Ascending aorta (tissue), 2 donors: ENCODE measurements at regions not wholly inside any gene's neighbourhood (a gene's known extent, or its start where the extent isn't known, plus 50 kb on each side); places are given as distances from the start of the nearest gene placed in this dataset.

Experiments
- DNase-seq, 2 donors: peaks; one replicate each; pipeline ENCODE4 v3.0.0-alpha.2; 2019; ENCODE audit warnings: low spot score in 2 of 2
- H3K27ac ChIP-seq, 2 donors: fragments of 200-600 bp; sonication (generic); one replicate each; pipeline ENCODE4 v1.5.1; 2016 to 2017; ENCODE audit warnings: mild to moderate bottlenecking in 1 of 2
- H3K27me3 ChIP-seq: fragments of 200-600 bp; sonication (generic); one replicate; pipeline ENCODE4 v1.5.1; 2017
- H3K36me3 ChIP-seq, 2 donors: fragments of 200-600 bp; sonication (generic); one replicate each; pipeline ENCODE4 v1.5.1; 2016
- H3K4me1 ChIP-seq, 2 donors: fragments of 200-600 bp; sonication (generic); one replicate each; pipeline ENCODE4 v1.5.1; 2016 to 2017; ENCODE audit warnings: mild to moderate bottlenecking in 1 of 2
- H3K4me3 ChIP-seq, 2 donors: fragments of 200-600 bp; sonication (generic); one replicate each; pipeline ENCODE4 v1.5.1; 2016 to 2017; ENCODE audit warnings: mild to moderate bottlenecking in 1 of 2
- H3K9me3 ChIP-seq, 2 donors: fragments of 200-600 bp; sonication (generic); one replicate each; pipeline ENCODE4 v1.5.1; 2016
- CTCF ChIP-seq, 3 experiments: fragments of 200-600 bp in 2 of 3; fragments of 450-650 bp in 1 of 3; sonication (generic) in 2 of 3; IDR thresholded peaks; one replicate each; pipeline ENCODE4 v1.5.1; 2016 to 2019; ENCODE audit warnings: antibody characterized with exemption in 3 of 3, mild to moderate bottlenecking in 1 of 3, moderate library complexity in 1 of 3
- intact Hi-C: fragments of 100-400 bp; cut with DNase I; formaldehyde crosslinking; loops from one replicate; pipeline ENCODE4 v1.15.1; 2023

DNA sequence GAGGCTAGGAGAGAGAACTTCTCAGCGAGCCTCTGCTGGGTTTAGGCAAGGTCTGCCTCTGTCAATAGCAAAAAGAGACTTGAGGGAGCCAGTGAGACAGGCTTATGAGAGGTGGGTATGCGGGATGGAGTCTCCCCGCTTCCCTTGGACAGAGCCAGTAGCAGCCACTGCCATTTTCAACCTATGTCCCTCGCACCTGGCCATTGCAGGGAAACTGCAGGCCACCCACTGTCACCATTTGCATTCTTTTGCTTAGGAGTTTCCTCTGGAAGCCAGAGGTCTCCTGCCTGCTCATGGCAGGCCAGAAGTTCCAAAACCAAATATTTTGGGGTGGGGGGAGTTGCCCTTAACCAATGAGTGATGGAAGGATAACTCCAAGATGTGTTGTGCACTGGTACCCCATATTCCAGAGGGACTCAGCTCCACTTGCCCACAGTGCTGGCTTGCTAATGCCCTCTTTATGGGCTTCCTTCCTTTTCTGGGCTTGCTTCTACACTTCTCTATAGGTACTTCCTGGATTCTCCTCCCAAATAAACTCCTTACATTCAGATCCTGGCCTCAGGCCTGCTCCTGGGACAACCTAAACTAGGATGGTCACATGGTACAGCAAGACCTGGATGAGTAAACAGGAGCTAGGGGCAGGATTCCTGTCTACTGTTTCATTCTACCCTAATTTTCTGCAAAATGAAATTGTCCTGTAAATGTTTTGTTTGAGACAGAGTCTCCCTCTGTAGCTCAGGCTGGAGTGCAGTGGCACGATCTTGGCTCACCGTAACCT is 108.9 kb upstream of the PROK2 start:
- intact Hi-C loops: no loop called here
- TF ChIP-seq CTCF (IDR thresholded peaks at IDR 0.05): no peak
- no peak for DNase-seq
- Histone ChIP-seq H3K4me1 (no peaks in the 10 kb centered on the region), H3K36me3 (no peaks in the 10 kb centered on the region), H3K9me3 (no peaks in the 10 kb centered on the region), H3K4me3 (no peak overlapping the region), H3K27ac (no peak overlapping the region), H3K27me3 (no peaks in the 10 kb centered on the region)

GRCh38 chr3:71893122-71893521 is 108.2 kb upstream of the PROK2 start:
- H3K27me3 ChIP-seq: no peaks in the 10 kb centered on the region
- TF ChIP-seq CTCF (IDR thresholded peaks at IDR 0.05): no peak
- H3K4me1 ChIP-seq: no peaks in the 10 kb centered on the region
- no peak overlapping the region for H3K4me3 ChIP-seq
- intact Hi-C loops: no loop called here
- no peak for DNase-seq
- no peaks in the 10 kb centered on the region for H3K9me3 ChIP-seq
- no peaks in the 10 kb centered on the region for H3K36me3 ChIP-seq
- no peak overlapping the region for H3K27ac ChIP-seq

DNA sequence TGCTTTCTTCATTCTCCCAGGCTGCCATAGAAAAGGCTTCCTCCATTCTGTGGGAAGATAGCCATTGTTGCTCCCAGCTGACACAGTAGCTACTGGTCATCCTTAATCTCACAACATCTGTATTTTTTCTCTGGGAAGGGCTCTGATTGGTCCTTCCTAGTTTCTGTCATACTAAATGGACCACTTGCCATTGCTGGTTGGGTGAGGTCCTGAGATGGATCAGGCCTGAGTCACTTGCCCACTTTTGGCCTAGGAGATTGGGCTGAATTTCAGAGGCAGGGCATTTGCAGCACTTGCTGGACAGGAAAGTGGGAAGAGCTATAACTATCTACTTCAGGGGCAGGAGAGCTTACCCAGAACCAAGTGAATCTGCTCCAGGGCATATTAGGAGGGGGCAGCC is 106.5 kb upstream of the PROK2 start:
- Histone ChIP-seq H3K9me3 (no peaks in the 10 kb centered on the region), H3K27me3 (no peaks in the 10 kb centered on the region), H3K36me3 (no peaks in the 10 kb centered on the region), H3K27ac (no peak overlapping the region), H3K4me1 (no peaks in the 10 kb centered on the region), H3K4me3 (no peak overlapping the region)
- intact Hi-C loops: no loop called here
- DNase-seq: no peak
- no peak for TF ChIP-seq CTCF (IDR thresholded peaks at IDR 0.05)

DNA sequence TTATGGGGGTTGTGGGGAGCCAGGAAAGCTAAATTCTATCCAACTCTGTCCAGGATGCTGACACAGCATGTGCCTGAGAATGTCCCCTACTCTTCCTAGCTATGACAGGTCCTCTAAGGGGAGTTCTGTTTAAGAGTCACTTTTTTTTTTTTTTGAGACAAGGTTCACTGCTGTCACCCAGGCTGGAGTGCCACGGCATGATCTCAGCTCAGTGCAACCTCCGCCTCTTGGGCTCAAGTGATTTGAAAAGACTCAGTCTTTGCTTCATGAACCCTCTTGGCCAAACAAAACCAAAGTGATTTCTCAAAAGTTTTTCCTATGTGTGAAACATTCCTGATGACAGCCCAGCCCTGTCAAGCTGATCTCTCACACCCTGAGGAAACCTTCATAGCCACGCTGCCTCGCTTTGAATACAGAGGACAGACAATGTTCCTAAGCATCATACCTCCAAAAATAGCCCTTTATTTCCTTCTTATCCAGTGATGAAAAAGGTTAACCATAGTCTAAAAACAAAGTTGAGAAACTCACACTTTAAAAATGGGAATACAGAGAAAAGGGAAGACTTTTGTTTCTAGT is 105.5 kb upstream of the PROK2 start:
- no peak overlapping the region for H3K4me3 ChIP-seq
- no peak for DNase-seq
- H3K27ac ChIP-seq: no peak overlapping the region
- H3K4me1 ChIP-seq: no peaks in the 10 kb centered on the region
- no peaks in the 10 kb centered on the region for H3K27me3 ChIP-seq
- intact Hi-C loops: no loop called here
- no peak for TF ChIP-seq CTCF (IDR thresholded peaks at IDR 0.05)
- no peaks in the 10 kb centered on the region for H3K36me3 ChIP-seq
- H3K9me3 ChIP-seq: no peaks in the 10 kb centered on the region

- Histone ChIP-seq H3K9me3 (no peaks in the 10 kb centered on the region), H3K4me3 (no peak overlapping the region), H3K27ac (no peak overlapping the region), H3K27me3 (no peaks in the 10 kb centered on the region), H3K36me3 (no peaks in the 10 kb centered on the region), H3K4me1 (no peaks in the 10 kb centered on the region)
- TF ChIP-seq CTCF (IDR thresholded peaks at IDR 0.05): no peak
- intact Hi-C loops: no loop called here
- DNase-seq: no peak
These were observed 102.3 kb upstream of the PROK2 start for GRCh38 chr3:71887256-71887655.
